Left ventricle myocardium inferior (tissue), 1 donor: ENCODE measurements at regions not wholly inside any gene's neighbourhood (a gene's known extent, or its start where the extent isn't known, plus 50 kb on each side); places are given as distances from the start of the nearest gene placed in this dataset.

ENCODE experiments used
- DNase-seq: peaks from one replicate; pipeline ENCODE4 v3.0.0-alpha.2; 2020
- H3K27ac ChIP-seq: fragments of 200-600 bp; replicated peaks from 2 replicates; pipeline ENCODE4 v1.8.0; 2021
- H3K27me3 ChIP-seq: fragments of 200-600 bp; 2 replicates; pipeline ENCODE4 v1.8.0; 2021; ENCODE audit warnings: low read depth
- H3K36me3 ChIP-seq: fragments of 200-600 bp; 2 replicates; pipeline ENCODE4 v1.8.0; 2021
- H3K4me1 ChIP-seq: fragments of 200-600 bp; 2 replicates; pipeline ENCODE4 v1.8.0; 2021
- H3K4me3 ChIP-seq: fragments of 200-600 bp; 2 replicates; pipeline ENCODE4 v1.8.0; 2021; ENCODE audit warnings: mild to moderate bottlenecking, moderate library complexity
- H3K9me3 ChIP-seq: fragments of 200-600 bp; replicated peaks from 2 replicates; pipeline ENCODE4 v1.8.0; 2021
- intact Hi-C: fragments of 100-400 bp; cut with micrococcal nuclease; formaldehyde crosslinking; loops from one replicate; pipeline ENCODE4 v1.11.0; 2022
- TF ChIP-seq, protein P1 (sequence below): fragments of 200-600 bp; IDR thresholded peaks from 2 replicates; pipeline ENCODE4 v1.8.0; 2021; ENCODE audit warnings: antibody characterized with exemption, mild to moderate bottlenecking, borderline replicate concordance
- donor health status: DM: no; HTN: yes; CAD: no; lungs with severe emphysema.

DNA sequence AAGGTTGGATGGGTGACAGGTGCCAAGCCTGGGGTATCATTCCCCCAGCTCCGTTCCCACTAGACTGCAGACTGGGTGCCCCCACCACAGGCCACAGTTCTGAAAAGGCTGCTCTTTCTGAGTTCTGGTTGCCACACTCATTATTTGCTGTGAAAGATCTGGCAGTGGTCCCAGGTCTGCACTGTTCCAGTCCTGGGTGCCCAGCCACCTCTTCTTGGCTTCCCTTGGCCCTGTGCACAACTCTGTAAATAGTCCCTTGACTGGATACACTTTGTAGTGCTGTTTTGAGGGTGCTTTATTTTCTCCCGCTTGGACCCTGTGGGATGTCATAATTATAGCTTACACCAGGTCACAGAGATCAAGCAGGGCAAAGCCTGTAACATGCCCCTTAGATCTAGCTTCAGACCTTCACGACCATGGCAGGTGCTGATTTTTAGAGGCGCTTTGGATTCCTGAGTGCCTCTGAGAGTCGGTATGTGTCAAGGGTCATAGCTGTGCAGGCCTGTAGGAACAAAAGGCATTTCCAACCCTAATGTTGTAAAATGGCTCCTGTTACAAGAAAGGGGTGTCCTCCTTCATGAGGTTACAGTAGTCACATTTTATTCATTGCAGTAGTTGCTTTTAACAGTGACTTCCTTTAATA, 344.9 kb downstream of the ICE1 start:
- intact Hi-C loops, result no loop called here
- Histone ChIP-seq H3K4me3 (no peak overlapping the region), H3K27me3 (no peaks in the 10 kb centered on the region), H3K27ac (peak overlapping the region; percentile 80), H3K9me3 (no peaks in the 10 kb centered on the region), H3K36me3 (no peaks in the 10 kb centered on the region), H3K4me1 (peaks cover 12% of the 10 kb centered on the region)
- TF ChIP-seq, protein P1, sequence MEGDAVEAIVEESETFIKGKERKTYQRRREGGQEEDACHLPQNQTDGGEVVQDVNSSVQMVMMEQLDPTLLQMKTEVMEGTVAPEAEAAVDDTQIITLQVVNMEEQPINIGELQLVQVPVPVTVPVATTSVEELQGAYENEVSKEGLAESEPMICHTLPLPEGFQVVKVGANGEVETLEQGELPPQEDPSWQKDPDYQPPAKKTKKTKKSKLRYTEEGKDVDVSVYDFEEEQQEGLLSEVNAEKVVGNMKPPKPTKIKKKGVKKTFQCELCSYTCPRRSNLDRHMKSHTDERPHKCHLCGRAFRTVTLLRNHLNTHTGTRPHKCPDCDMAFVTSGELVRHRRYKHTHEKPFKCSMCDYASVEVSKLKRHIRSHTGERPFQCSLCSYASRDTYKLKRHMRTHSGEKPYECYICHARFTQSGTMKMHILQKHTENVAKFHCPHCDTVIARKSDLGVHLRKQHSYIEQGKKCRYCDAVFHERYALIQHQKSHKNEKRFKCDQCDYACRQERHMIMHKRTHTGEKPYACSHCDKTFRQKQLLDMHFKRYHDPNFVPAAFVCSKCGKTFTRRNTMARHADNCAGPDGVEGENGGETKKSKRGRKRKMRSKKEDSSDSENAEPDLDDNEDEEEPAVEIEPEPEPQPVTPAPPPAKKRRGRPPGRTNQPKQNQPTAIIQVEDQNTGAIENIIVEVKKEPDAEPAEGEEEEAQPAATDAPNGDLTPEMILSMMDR, result no peak
- DNase-seq, result peak; percentile 51

DNA sequence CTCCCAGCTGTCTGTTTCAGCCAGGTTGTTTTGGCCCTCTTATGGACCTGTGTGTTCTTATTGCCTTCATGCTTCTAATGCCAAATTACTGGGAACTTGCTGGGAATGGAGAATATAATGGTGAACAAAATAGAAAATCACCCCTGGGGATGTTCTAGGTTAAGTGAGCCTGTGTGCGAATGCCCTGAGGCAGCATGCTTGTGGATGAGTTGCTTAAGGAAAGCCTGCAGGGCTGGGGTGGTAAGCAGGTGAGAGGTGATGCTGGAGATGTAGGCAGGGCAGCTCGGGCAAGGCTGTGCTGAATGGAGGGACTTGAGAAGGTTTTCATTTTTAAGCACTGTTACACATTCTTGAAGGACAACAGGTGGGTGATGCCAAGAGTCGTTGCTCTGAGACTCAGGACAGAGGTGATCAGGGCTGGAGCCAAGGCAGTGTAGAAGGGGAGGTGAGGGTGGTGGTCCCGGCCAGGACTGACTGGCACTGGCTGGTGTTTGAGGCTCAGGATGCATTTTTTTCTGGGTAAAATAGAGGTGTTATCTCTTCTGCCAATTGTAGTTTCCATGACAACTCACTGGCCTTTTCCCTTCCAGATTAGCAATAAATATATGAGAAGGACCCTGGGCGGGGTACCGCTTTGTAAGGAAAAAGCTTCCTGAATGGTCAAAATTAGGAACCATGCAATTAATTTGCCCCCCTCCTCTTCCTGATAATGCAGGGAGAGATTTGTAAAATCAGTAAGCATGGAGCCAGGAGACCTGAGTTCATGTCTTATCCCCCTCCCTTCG, 342.8 kb downstream of the ICE1 start:
- TF ChIP-seq, protein P1, result no peak
- intact Hi-C loops, result no loop called here
- DNase-seq, result no peak

DNA sequence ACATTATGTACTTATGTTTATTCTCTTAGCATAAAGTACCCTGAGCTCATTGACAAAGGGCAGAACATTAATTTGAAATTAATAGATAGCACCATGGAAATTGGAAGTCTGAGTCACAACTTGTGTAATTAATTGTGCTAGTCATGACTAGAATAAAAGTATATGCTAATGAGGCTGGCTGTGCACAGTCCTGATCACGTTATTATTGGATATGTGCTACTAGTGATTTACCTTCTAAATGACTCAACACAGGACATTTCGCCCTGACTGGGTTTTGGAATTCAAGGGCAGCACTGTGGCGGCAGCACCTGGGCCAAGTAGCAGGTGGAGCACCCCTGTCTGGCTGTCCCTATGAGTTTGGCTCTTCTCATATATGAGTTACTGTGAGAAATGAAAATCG, 341.8 kb downstream of the ICE1 start:
- Histone ChIP-seq H3K27me3 (no peaks in the 10 kb centered on the region), H3K9me3 (peaks cover 6% of the 10 kb centered on the region), H3K4me3 (no peak overlapping the region), H3K36me3 (no peaks in the 10 kb centered on the region), H3K4me1 (peaks cover 12% of the 10 kb centered on the region), H3K27ac (no peak overlapping the region)
- intact Hi-C loops, result no loop called here
- TF ChIP-seq, protein P1, result no peak
- no peak for DNase-seq

More for the DNA sequence above, 342.8 kb downstream of the ICE1 start:
- Histone ChIP-seq H3K4me3 (no peak overlapping the region), H3K36me3 (no peaks in the 10 kb centered on the region), H3K9me3 (peaks cover 6% of the 10 kb centered on the region), H3K27ac (no peak overlapping the region), H3K27me3 (no peaks in the 10 kb centered on the region), H3K4me1 (peaks cover 12% of the 10 kb centered on the region)

DNA sequence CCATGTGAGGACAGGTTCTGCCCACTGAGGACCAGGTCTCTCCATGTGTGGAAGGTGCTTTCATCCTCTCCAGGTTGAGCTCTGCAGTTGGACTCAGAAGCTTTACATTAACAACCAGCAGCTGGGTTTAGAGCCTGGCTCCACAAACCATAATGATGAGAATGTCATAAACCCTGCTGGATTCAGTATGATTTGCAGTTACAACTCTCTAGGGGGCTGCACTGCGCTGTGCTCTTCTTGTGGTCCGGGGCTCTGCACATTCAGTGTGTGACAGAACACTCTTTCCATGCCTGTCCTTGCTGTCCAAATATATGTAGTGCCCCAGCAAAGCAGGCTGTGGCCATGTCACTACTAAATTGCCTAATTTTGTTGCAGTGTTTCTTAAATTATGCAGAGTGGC, 334.3 kb downstream of the ICE1 start:
- intact Hi-C loops, result no loop called here
- TF ChIP-seq, protein P1, result no peak
- H3K36me3 ChIP-seq, result no peaks in the 10 kb centered on the region

DNA sequence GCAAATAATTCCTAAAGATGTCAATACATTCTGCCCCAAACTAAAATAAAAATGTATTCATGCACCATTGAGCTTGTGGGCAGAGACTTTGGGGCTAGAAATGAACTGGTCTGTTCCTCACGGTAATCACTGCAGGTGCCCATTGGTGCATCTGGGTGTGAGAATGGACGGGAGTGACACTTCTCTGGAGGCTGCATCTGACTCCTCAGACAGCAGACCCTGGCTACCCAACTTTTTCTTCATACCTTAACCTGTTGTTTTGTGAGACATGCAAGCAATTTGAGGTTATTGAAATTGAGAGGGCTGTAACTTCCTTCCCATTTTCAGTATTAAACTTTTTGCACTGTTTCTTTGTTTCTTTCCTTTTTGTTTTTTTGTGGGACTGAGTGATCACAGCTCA, 333.4 kb downstream of the ICE1 start:
- TF ChIP-seq, protein P1, result no peak
- Histone ChIP-seq H3K9me3 (peaks cover 6% of the 10 kb centered on the region), H3K36me3 (no peaks in the 10 kb centered on the region), H3K4me1 (peaks cover 10% of the 10 kb centered on the region), H3K4me3 (no peak overlapping the region), H3K27me3 (no peaks in the 10 kb centered on the region), H3K27ac (no peak overlapping the region)
- DNase-seq, result no peak
- intact Hi-C loops, result no loop called here

More for the DNA sequence above, 334.3 kb downstream of the ICE1 start:
- Histone ChIP-seq H3K27ac (no peak overlapping the region), H3K27me3 (no peaks in the 10 kb centered on the region), H3K4me3 (no peak overlapping the region), H3K4me1 (peaks cover 10% of the 10 kb centered on the region), H3K9me3 (peaks cover 6% of the 10 kb centered on the region)
- DNase-seq, result no peak
